ENCODE measurements at regions not wholly inside any gene's neighbourhood (a gene's known extent, or its start where the extent isn't known, plus 50 kb on each side); places are given as distances from the start of the nearest gene placed in this dataset.

DNA sequence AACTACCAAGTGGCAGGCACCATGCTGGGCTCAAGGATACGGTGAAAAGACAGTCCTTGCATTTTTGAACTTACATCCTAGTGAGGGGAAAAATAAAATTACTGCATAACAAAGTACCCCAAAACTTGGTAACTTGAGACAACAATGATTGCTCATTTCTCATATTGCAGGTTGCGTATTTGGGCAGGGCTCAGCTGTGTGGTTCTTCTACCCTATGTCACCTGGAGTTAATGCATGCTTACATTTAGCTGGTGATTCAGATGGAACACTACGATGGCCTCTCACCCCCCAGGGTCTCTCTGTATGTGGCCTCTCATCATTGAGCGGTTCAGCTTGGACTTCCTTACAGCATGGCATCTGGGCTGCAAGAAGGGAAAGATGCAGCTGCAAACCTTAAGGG, 60.7 kb upstream of the RBM19 start:
- H4K20me1 ChIP-seq (ENCODE audit: control insufficient read depth, insufficient read depth): no peaks in the 10 kb centered on the region
- CTCF ChIA-PET: no interaction called here
- 0 out of 4 replicates have a peak, but pooled peaks cover 0 to 2% of the 10 kb centered on the region in 2 experiments for H3K27me3 ChIP-seq (replicated peaks in 1 of 2; ENCODE audit: control insufficient read depth in 2 of 2, insufficient read depth in 2 of 2, low read length in 1 of 2)
- H3K9me3 ChIP-seq (replicated peaks; ENCODE audit: control insufficient read depth, insufficient read depth, low read length): no peaks in the 10 kb centered on the region; the same call in 2 of the 3 replicates
- H3K4me1 ChIP-seq (ENCODE audit: control insufficient read depth, insufficient read depth, low read length): no peaks in the 10 kb centered on the region
- H3K36me3 ChIP-seq (ENCODE audit: control insufficient read depth in 2 of 2, insufficient read depth in 2 of 2, low read length in 1 of 2): no peaks in the 10 kb centered on the region
- BruUV-seq (replicated peaks): no TSS peak
- H3K4me3 ChIP-seq: no peak overlapping the region
- intact Hi-C loops (cut with micrococcal nuclease; ENCODE audit: unreplicated experiment): no loop called here
- in situ Hi-C loops (cut with MboI): no loop called here
- no peak overlapping the region for H2AFZ ChIP-seq (ENCODE audit: control insufficient read depth, low read depth, low read length)
- RAD21 ChIA-PET (ENCODE audit: unreplicated experiment): no interaction called here
- H3K9ac ChIP-seq (ENCODE audit: control insufficient read depth, insufficient read depth, low read length): no peak overlapping the region
- FAIRE-seq: no peak
- no peak overlapping the region for H3K27ac ChIP-seq (ENCODE audit: control insufficient read depth, insufficient read depth)
- POLR2A ChIA-PET: no interaction called here
- ATAC-seq: no peak
- TF ChIP-seq HCFC1 (IDR thresholded peaks at IDR 0.05; ENCODE audit: low read length): no peak
- no peak for TF ChIP-seq E2F4 (IDR thresholded peaks at IDR 0.05; ENCODE audit: low read depth, low read length)
- TF ChIP-seq NFYB (IDR thresholded peaks at IDR 0.05; ENCODE audit: insufficient read depth, low read depth, low read length): no peak
- TF ChIP-seq MYC (IDR thresholded peaks at IDR 0.05; ENCODE audit: insufficient read depth, insufficient read length, insufficient replicate concordance, low read length, severe bottlenecking): no peak
- TF ChIP-seq NFIC (IDR thresholded peaks at IDR 0.05; ENCODE audit: low read depth, low read length): no peak
- no peak for TF ChIP-seq SMAD5 (IDR thresholded peaks at IDR 0.05; ENCODE audit: low read depth)
- TF ChIP-seq WRNIP1 (IDR thresholded peaks at IDR 0.05; ENCODE audit: borderline replicate concordance, low read depth, low read length): no peak
- TF ChIP-seq, protein P1, sequence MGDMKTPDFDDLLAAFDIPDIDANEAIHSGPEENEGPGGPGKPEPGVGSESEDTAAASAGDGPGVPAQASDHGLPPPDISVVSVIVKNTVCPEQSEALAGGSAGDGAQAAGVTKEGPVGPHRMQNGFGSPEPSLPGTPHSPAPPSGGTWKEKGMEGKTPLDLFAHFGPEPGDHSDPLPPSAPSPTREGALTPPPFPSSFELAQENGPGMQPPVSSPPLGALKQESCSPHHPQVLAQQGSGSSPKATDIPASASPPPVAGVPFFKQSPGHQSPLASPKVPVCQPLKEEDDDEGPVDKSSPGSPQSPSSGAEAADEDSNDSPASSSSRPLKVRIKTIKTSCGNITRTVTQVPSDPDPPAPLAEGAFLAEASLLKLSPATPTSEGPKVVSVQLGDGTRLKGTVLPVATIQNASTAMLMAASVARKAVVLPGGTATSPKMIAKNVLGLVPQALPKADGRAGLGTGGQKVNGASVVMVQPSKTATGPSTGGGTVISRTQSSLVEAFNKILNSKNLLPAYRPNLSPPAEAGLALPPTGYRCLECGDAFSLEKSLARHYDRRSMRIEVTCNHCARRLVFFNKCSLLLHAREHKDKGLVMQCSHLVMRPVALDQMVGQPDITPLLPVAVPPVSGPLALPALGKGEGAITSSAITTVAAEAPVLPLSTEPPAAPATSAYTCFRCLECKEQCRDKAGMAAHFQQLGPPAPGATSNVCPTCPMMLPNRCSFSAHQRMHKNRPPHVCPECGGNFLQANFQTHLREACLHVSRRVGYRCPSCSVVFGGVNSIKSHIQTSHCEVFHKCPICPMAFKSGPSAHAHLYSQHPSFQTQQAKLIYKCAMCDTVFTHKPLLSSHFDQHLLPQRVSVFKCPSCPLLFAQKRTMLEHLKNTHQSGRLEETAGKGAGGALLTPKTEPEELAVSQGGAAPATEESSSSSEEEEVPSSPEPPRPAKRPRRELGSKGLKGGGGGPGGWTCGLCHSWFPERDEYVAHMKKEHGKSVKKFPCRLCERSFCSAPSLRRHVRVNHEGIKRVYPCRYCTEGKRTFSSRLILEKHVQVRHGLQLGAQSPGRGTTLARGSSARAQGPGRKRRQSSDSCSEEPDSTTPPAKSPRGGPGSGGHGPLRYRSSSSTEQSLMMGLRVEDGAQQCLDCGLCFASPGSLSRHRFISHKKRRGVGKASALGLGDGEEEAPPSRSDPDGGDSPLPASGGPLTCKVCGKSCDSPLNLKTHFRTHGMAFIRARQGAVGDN (IDR thresholded peaks at IDR 0.05): no peak
- TF ChIP-seq, protein P2, sequence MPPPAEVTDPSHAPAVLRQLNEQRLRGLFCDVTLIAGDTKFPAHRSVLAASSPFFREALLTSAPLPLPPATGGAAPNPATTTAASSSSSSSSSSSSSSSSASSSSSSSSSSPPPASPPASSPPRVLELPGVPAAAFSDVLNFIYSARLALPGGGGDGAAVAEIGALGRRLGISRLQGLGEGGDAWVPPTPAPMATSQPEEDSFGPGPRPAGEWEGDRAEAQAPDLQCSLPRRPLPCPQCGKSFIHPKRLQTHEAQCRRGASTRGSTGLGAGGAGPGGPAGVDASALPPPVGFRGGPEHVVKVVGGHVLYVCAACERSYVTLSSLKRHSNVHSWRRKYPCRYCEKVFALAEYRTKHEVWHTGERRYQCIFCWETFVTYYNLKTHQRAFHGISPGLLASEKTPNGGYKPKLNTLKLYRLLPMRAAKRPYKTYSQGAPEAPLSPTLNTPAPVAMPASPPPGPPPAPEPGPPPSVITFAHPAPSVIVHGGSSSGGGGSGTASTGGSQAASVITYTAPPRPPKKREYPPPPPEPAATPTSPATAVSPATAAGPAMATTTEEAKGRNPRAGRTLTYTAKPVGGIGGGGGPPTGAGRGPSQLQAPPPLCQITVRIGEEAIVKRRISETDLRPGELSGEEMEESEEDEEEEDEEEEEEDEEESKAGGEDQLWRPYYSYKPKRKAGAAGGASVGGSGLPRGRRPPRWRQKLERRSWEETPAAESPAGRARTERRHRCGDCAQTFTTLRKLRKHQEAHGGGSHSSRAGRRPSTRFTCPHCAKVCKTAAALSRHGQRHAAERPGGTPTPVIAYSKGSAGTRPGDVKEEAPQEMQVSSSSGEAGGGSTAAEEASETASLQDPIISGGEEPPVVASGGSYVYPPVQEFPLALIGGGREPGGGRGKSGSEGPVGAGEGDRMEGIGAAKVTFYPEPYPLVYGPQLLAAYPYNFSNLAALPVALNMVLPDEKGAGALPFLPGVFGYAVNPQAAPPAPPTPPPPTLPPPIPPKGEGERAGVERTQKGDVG (CRISPR knock-in tag; IDR thresholded peaks at IDR 0.05): no peak
- no peak for TF ChIP-seq SRF (IDR thresholded peaks at IDR 0.05; ENCODE audit: low read depth in 2 of 2, low read length in 2 of 2)
- TF ChIP-seq TCF7 (IDR thresholded peaks at IDR 0.05; ENCODE audit: borderline replicate concordance): no peak
- no peak overlapping the region for H3K4me2 ChIP-seq (ENCODE audit: control insufficient read depth, insufficient read depth)
- SMC1A ChIA-PET (ENCODE audit: uncharacterized antibody, unreplicated experiment): no interaction called here
- no peak for DNase-seq (ENCODE audit: low read depth, low spot score)
- no peaks in the 10 kb centered on the region for H3K79me2 ChIP-seq (ENCODE audit: control insufficient read depth, insufficient read depth, low read length)
- 26% methylated on average over 4 of the region's 4 CpGs for WGBS (ENCODE audit: insufficient coverage, insufficient replicate concordance, low lambda C conversion rate, missing lambda C conversion rate)

Measured in GM12878 (cell line).